Neuronal stem cell (in vitro differentiated cells): ENCODE measurements at regions not wholly inside any gene's neighbourhood (a gene's known extent, or its start where the extent isn't known, plus 50 kb on each side); places are given as distances from the start of the nearest gene placed in this dataset.
A peak's percentile ranks its signal among the peaks of the same experiment; 100 is the strongest.

Experiments used
- DNase-seq: peaks from one replicate; pipeline ENCODE4 v3.0.0-alpha.2; 2013; ENCODE audit warnings: low spot score
- H2AFZ ChIP-seq: one replicate; pipeline ENCODE4 v1.6.1; 2013; ENCODE audit warnings: mild to moderate bottlenecking, low read length, inconsistent platforms
- H2AK5ac ChIP-seq: 2 replicates; pipeline ENCODE4 v1.6.1; 2013; ENCODE audit warnings: low read depth, mild to moderate bottlenecking, inconsistent platforms, low read length, moderate library complexity, mixed read lengths
- H2BK120ac ChIP-seq: 2 replicates; pipeline ENCODE4 v1.6.1; 2013; ENCODE audit warnings: low read depth, mild to moderate bottlenecking, inconsistent platforms, low read length, moderate library complexity, mixed read lengths
- H2BK12ac ChIP-seq: one replicate; pipeline ENCODE4 v1.6.1; 2013; ENCODE audit warnings: low read length, inconsistent platforms
- H2BK15ac ChIP-seq: 2 replicates; pipeline ENCODE4 v1.6.1; 2013; ENCODE audit warnings: mild to moderate bottlenecking, low read length, inconsistent platforms, mixed read lengths
- H2BK5ac ChIP-seq: one replicate; pipeline ENCODE4 v1.6.1; 2013; ENCODE audit warnings: inconsistent platforms, mild to moderate bottlenecking, low read length, moderate library complexity
- H3K14ac ChIP-seq: one replicate; pipeline ENCODE4 v1.6.1; 2013; ENCODE audit warnings: low read length, inconsistent platforms
- H3K18ac ChIP-seq: 2 replicates; pipeline ENCODE4 v1.6.1; 2013; ENCODE audit warnings: low read length, inconsistent platforms
- H3K23ac ChIP-seq: 2 replicates; pipeline ENCODE4 v1.6.1; 2013; ENCODE audit warnings: low read depth, mild to moderate bottlenecking, mixed read lengths, low read length, inconsistent platforms; ENCODE audit not compliant: poor library complexity
- H3K27ac ChIP-seq: replicated peaks from 3 replicates; pipeline ENCODE4 v1.5.1; 2013; ENCODE audit warnings: low read length, inconsistent platforms
- H3K27me3 ChIP-seq, 3 experiments: 2 replicates each; pipeline ENCODE4 v1.6.1; 2013; ENCODE audit warnings: low read length in 3 of 3, mild to moderate bottlenecking in 2 of 3, inconsistent platforms in 1 of 3, low read depth in 1 of 3, mixed read lengths in 1 of 3, moderate library complexity in 1 of 3; ENCODE audit not compliant: control insufficient read depth in 3 of 3, insufficient read depth in 3 of 3
- H3K36me3 ChIP-seq, 2 donors: replicated peaks in 1 of 2; 2 replicates each; pipeline ENCODE4 v1.6.1; 2013; ENCODE audit warnings: low read length in 2 of 2; ENCODE audit not compliant: control insufficient read depth in 2 of 2, insufficient read depth in 2 of 2
- H3K4ac ChIP-seq: 2 replicates; pipeline ENCODE4 v1.6.1; 2013; ENCODE audit warnings: inconsistent platforms, mild to moderate bottlenecking, low read length, moderate library complexity
- H3K4me1 ChIP-seq, 2 donors: 1 replicate in 1 of 2; 2 replicates in 1 of 2; pipeline ENCODE4 v1.6.1; 2013; ENCODE audit warnings: low read length in 2 of 2, low read depth in 1 of 2; ENCODE audit not compliant: control insufficient read depth in 2 of 2, insufficient read depth in 1 of 2
- H3K4me2 ChIP-seq: one replicate; pipeline ENCODE4 v1.6.1; 2013; ENCODE audit warnings: mild to moderate bottlenecking, low read length, inconsistent platforms; ENCODE audit not compliant: insufficient read depth, poor library complexity, severe bottlenecking
- H3K4me3 ChIP-seq, 2 donors: 2 replicates each; pipeline ENCODE4 v1.5.1; 2013; ENCODE audit warnings: low read length in 2 of 2, mild to moderate bottlenecking in 2 of 2, inconsistent platforms in 1 of 2, moderate library complexity in 1 of 2
- H3K79me1 ChIP-seq: one replicate; pipeline ENCODE4 v1.6.1; 2013; ENCODE audit warnings: low read depth, mild to moderate bottlenecking, inconsistent platforms, low read length, moderate library complexity
- H3K9ac ChIP-seq: one replicate; pipeline ENCODE4 v1.6.1; 2013; ENCODE audit warnings: mild to moderate bottlenecking, low read depth, low read length, inconsistent platforms; ENCODE audit not compliant: poor library complexity
- H3K9me3 ChIP-seq, 2 donors: replicated peaks in 1 of 2; 2 replicates each; pipeline versions ENCODE3 to v1.6.1; 2013; ENCODE audit warnings: low read length in 2 of 2, mild to moderate bottlenecking in 2 of 2, inconsistent platforms in 1 of 2, low read depth in 1 of 2, mixed read lengths in 1 of 2, moderate library complexity in 1 of 2; ENCODE audit not compliant: control insufficient read depth in 2 of 2, insufficient read depth in 1 of 2
- H4K8ac ChIP-seq: one replicate; pipeline ENCODE4 v1.6.1; 2013; ENCODE audit warnings: low read depth, mild to moderate bottlenecking, inconsistent platforms, low read length, moderate library complexity
- H4K91ac ChIP-seq: one replicate; pipeline ENCODE4 v1.6.1; 2013; ENCODE audit warnings: low read length, low read depth, mild to moderate bottlenecking, inconsistent platforms; ENCODE audit not compliant: poor library complexity
- WGBS, 2 donors: extraction: QIAGEN DNeasy Blood & Tissue Kit; methylation state at CpG; one replicate each; pipeline ENCODE4 v1.1.7; 2013; ENCODE audit warnings: missing lambda C conversion rate in 2 of 2, mixed read lengths in 1 of 2; ENCODE audit not compliant: insufficient read length in 2 of 2, insufficient replicate concordance in 1 of 2; ENCODE audit errors: extremely low coverage in 2 of 2; 5-methylcytosine and 5-hydroxymethylcytosine counted together

GRCh38 chr7:33671531-33672262, 233.6 kb upstream of the BMPER start:
- H2BK15ac ChIP-seq: no peak overlapping the region
- H3K79me1 ChIP-seq: no peaks in the 10 kb centered on the region
- no peaks in the 10 kb centered on the region for H3K36me3 ChIP-seq
- no peak overlapping the region for H4K8ac ChIP-seq
- H2AFZ ChIP-seq: peak overlapping the region; percentile 66
- no peak overlapping the region for H3K9ac ChIP-seq
- no peak overlapping the region for H2BK12ac ChIP-seq
- no peak overlapping the region for H2BK5ac ChIP-seq
- no peak overlapping the region for H4K91ac ChIP-seq
- no peak overlapping the region for H3K4me2 ChIP-seq
- peaks cover 10 to 22% of the 10 kb centered on the region in 2 donors for H3K4me1 ChIP-seq
- no peak overlapping the region for H2AK5ac ChIP-seq
- no peaks in the 10 kb centered on the region for H3K9me3 ChIP-seq
- no peak overlapping the region for H3K4me3 ChIP-seq
- no peak overlapping the region for H3K23ac ChIP-seq
- no peak for DNase-seq
- WGBS, 2 donors: no CpG with 5 or more reads among the region's 3 CpGs
- H3K4ac ChIP-seq: no peak overlapping the region
- no peak overlapping the region for H3K18ac ChIP-seq
- H3K14ac ChIP-seq: no peak overlapping the region
- no peaks in the 10 kb centered on the region for H3K27me3 ChIP-seq
- no peak overlapping the region for H3K27ac ChIP-seq
- H2BK120ac ChIP-seq: no peak overlapping the region

- H3K36me3 ChIP-seq: no peaks in the 10 kb centered on the region
- no peak overlapping the region for H3K27ac ChIP-seq
- no peaks in the 10 kb centered on the region for H3K9me3 ChIP-seq
- H3K14ac ChIP-seq: no peak overlapping the region
- no peak overlapping the region for H2BK15ac ChIP-seq
- no peak overlapping the region for H4K91ac ChIP-seq
- no peak overlapping the region for H4K8ac ChIP-seq
- H3K18ac ChIP-seq: no peak overlapping the region
- H3K4ac ChIP-seq: no peak overlapping the region
- no peak overlapping the region for H2AK5ac ChIP-seq
- H3K4me2 ChIP-seq: no peak overlapping the region
- no peak overlapping the region for H2AFZ ChIP-seq
- H2BK120ac ChIP-seq: no peak overlapping the region
- H3K79me1 ChIP-seq: no peaks in the 10 kb centered on the region
- H3K9ac ChIP-seq: no peak overlapping the region
- no CpG with 5 or more reads among the region's 4 CpGs for WGBS, 2 donors
- H2BK5ac ChIP-seq: no peak overlapping the region
- peaks cover 10 to 22% of the 10 kb centered on the region in 2 donors for H3K4me1 ChIP-seq
- no peak overlapping the region for H3K4me3 ChIP-seq
- no peaks in the 10 kb centered on the region for H3K27me3 ChIP-seq
- no peak overlapping the region for H2BK12ac ChIP-seq
- DNase-seq: no peak
- no peak overlapping the region for H3K23ac ChIP-seq
Observed at GRCh38 chr7:33673029-33673700, 232.2 kb upstream of the BMPER start.

DNA sequence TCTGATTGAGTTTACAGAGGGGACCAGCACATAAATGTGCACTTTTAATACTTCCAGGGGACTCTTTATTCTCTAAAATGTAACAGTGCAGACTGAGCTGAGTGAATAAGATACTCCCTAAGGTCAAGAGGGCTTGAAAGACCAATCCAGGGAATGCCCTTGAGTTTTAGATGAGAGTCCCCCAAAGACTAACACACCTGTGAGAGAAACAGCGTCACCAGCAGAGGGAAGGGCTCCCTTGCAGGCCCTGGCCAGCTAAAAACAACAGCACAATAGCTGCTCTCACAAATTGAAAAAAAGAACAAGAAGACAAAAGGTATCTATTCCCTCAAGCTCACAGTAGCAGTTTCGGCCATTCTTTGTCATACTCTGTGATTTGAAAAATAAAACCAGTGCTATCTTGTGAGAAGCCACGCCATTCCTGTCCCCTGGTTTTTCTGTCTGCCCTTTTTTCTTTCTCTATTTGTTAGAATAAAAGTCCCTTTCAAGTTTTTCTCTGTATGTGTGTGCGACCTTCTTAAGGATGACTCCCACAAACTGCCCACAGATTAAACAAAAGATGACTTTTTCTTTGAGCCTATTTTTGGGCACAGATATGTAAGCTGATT, 230.4 kb upstream of the BMPER start:
- Histone ChIP-seq H3K4me1 (peaks cover 8 to 16% of the 10 kb centered on the region in 2 donors), H2BK15ac (no peak overlapping the region), H2BK120ac (no peak overlapping the region), H3K4me2 (no peak overlapping the region), H3K27me3 (no peaks in the 10 kb centered on the region), H3K4ac (no peak overlapping the region), H4K91ac (no peak overlapping the region), H3K9me3 (peaks cover 0 to 2% of the 10 kb centered on the region in 2 donors), H3K18ac (no peak overlapping the region), H3K4me3 (no peak overlapping the region), H3K36me3 (no peaks in the 10 kb centered on the region), H3K14ac (no peak overlapping the region), H2AK5ac (no peak overlapping the region), H4K8ac (no peak overlapping the region), H3K23ac (no peak overlapping the region), H3K79me1 (no peaks in the 10 kb centered on the region), H3K27ac (no peak overlapping the region), H2BK12ac (no peak overlapping the region), H2AFZ (peak overlapping the region; percentile 37), H3K9ac (no peak overlapping the region), H2BK5ac (no peak overlapping the region)
- no CpG with 5 or more reads among the region's 4 CpGs for WGBS, 2 donors
- no peak for DNase-seq

DNA sequence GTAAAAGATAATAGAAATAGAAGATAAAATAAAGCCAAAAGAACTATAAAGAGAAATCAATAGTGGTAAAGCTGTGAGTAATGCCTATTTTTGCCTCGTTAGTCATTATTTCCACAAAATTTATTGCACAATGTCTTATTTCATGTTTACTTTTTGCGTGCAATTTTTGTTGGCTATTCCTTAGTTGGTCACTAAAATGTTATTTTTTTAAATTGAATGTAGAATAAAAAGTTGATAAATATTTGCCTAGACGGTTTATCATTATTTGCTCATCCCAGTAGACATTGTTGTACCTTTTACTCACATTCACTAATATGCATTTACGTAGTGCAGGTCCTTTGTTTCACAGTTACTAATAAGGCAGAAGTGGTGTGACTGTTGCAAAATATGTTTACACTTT, 227.8 kb upstream of the BMPER start:
- no peak overlapping the region for H3K4ac ChIP-seq
- no peak overlapping the region for H3K27ac ChIP-seq
- H3K23ac ChIP-seq: no peak overlapping the region
- peaks cover 8% of the 10 kb centered on the region in 2 donors for H3K4me1 ChIP-seq
- H3K36me3 ChIP-seq: no peaks in the 10 kb centered on the region
- H3K4me3 ChIP-seq: no peak overlapping the region
- H2BK15ac ChIP-seq: no peak overlapping the region
- H3K79me1 ChIP-seq: no peaks in the 10 kb centered on the region
- no peak overlapping the region for H4K8ac ChIP-seq
- H2BK120ac ChIP-seq: no peak overlapping the region
- H3K4me2 ChIP-seq: no peak overlapping the region
- no peak overlapping the region for H3K9ac ChIP-seq
- H2BK12ac ChIP-seq: no peak overlapping the region
- H3K14ac ChIP-seq: no peak overlapping the region
- H3K27me3 ChIP-seq: no peaks in the 10 kb centered on the region
- DNase-seq: no peak
- H2AFZ ChIP-seq: no peak overlapping the region
- peaks cover 0 to 3% of the 10 kb centered on the region in 2 donors for H3K9me3 ChIP-seq
- WGBS, 2 donors: no CpG with 5 or more reads among the region's 4 CpGs
- H4K91ac ChIP-seq: no peak overlapping the region
- no peak overlapping the region for H3K18ac ChIP-seq
- H2BK5ac ChIP-seq: no peak overlapping the region
- H2AK5ac ChIP-seq: no peak overlapping the region
